ENCODE measurements at regions not wholly inside any gene's neighbourhood (a gene's known extent, or its start where the extent isn't known, plus 50 kb on each side); places are given as distances from the start of the nearest gene placed in this dataset.

DNA sequence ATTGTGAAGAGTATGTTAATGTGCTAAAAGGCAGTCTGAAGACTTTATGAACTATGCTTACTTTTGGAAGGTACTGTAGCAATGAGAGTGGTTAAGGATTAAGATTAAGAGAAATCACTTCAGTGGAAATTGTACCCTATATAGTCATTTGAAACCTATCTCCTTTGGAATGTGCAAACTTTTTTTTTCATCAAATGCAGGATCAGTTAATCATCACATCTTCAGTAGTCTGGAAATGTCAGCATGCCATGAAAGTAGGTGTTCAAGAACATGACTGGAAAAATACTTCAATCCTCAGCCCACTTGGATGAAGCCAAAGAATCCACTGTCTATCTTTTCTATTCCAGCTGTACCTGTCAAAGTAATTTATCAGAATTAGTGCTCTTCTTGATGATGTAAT lies 157.8 kb upstream of the TMEM161B start:
- Histone ChIP-seq H3K27me3 (replicated peaks in 1 of 4; ENCODE audit: control insufficient read depth in 3 of 4, extremely low read depth in 1 of 4, insufficient read depth in 3 of 4, low read length in 3 of 4) (no peaks in the 10 kb centered on the region), H2BK5ac (ENCODE audit: low read depth, low read length) (no peak overlapping the region), H4K5ac (ENCODE audit: insufficient read length, low read depth, low read length) (no peak overlapping the region), H3K4me2 (ENCODE audit: insufficient read depth in 1 of 2, low read depth in 2 of 2, low read length in 2 of 2) (no peak overlapping the region), H3K27ac (ENCODE audit: low read depth, low read length) (no peak overlapping the region), H4K91ac (replicated peaks; ENCODE audit: insufficient read length, low read length) (no peak overlapping the region), H3K79me1 (ENCODE audit: low read depth, low read length) (no peaks in the 10 kb centered on the region), H2AFZ (ENCODE audit: low read length) (no peak overlapping the region), H3K23ac (ENCODE audit: insufficient read length) (no peak overlapping the region), H3K9ac (replicated peaks in 1 of 4; ENCODE audit: extremely low read depth in 1 of 4, low read depth in 3 of 4, low read length in 3 of 4) (no peak overlapping the region), H3K23me2 (ENCODE audit: low read depth, low read length) (no peaks in the 10 kb centered on the region; the same call in 1 of the 2 replicates), H3K18ac (ENCODE audit: extremely low read depth, low read length) (no peak overlapping the region), H3K79me2 (ENCODE audit: control insufficient read depth in 1 of 2, insufficient read depth in 2 of 2, low read length in 2 of 2) (no peaks in the 10 kb centered on the region), H3K36me3 (ENCODE audit: control insufficient read depth in 2 of 4, insufficient read depth in 4 of 4, low read length in 3 of 4) (no peaks in the 10 kb centered on the region), H3K9me3 (ENCODE audit: insufficient read depth in 2 of 2, low read depth in 1 of 2, low read length in 1 of 2) (no peaks in the 10 kb centered on the region), H3K4ac (replicated peaks; ENCODE audit: insufficient read length, low read depth, low read length) (no peak overlapping the region), H3K4me1 (replicated peaks in 1 of 4; ENCODE audit: control insufficient read depth in 3 of 4, insufficient read depth in 4 of 4, low read length in 3 of 4) (no peaks in the 10 kb centered on the region; a peak in 1 of 7 replicates), H3K56ac (replicated peaks; ENCODE audit: insufficient read length, low read depth, low read length) (no peak overlapping the region), H2BK120ac (replicated peaks; ENCODE audit: low read depth, low read length) (no peak overlapping the region), H4K8ac (ENCODE audit: extremely low read depth, insufficient read depth, low read length) (no peak overlapping the region), H3K4me3 (ENCODE audit: extremely low read depth in 1 of 4, insufficient read depth in 2 of 4, low read depth in 3 of 4, low read length in 4 of 4) (no peak overlapping the region), H3K14ac (ENCODE audit: insufficient read length) (no peak overlapping the region), H4K20me1 (replicated peaks in 1 of 2; ENCODE audit: control insufficient read depth in 1 of 2, insufficient read depth in 2 of 2, low read length in 2 of 2) (no peaks in the 10 kb centered on the region), H2BK20ac (ENCODE audit: low read length) (no peak overlapping the region), H2AK5ac (ENCODE audit: low read depth, low read length) (no peak overlapping the region), H2BK15ac (ENCODE audit: low read length) (no peak overlapping the region), H2BK12ac (ENCODE audit: low read depth, low read length) (no peak overlapping the region)
- ChIA-PET CTCF (ENCODE audit: partially characterized antibody) (no interaction called here), POLR2A (ENCODE audit: partially characterized antibody) (no interaction called here)
- FAIRE-seq, result no peak
- no peak for DNase-seq (ENCODE audit: low read depth in 1 of 2, low spot score in 2 of 2)
- TF ChIP-seq CBX8 (IDR thresholded peaks at IDR 0.05; ENCODE audit: borderline replicate concordance, low read depth, low read length) (no peak), YY1 (IDR thresholded peaks at IDR 0.05; ENCODE audit: low read depth, low read length) (no peak), JUND (IDR thresholded peaks at IDR 0.05; ENCODE audit: low read length) (no peak), PHF8 (conservative IDR thresholded peaks at IDR 0.05; ENCODE audit: low read depth, low read length) (no peak), RXRA (IDR thresholded peaks at IDR 0.05; ENCODE audit: insufficient read depth, low read depth, low read length) (no peak), CREB1 (IDR thresholded peaks at IDR 0.05) (no peak), KDM1A (IDR thresholded peaks at IDR 0.05; ENCODE audit: borderline replicate concordance, low read length) (no peak), ASH2L (IDR thresholded peaks at IDR 0.05; ENCODE audit: low read length) (no peak)
- TF ChIP-seq, protein P1, sequence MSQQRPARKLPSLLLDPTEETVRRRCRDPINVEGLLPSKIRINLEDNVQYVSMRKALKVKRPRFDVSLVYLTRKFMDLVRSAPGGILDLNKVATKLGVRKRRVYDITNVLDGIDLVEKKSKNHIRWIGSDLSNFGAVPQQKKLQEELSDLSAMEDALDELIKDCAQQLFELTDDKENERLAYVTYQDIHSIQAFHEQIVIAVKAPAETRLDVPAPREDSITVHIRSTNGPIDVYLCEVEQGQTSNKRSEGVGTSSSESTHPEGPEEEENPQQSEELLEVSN (IDR thresholded peaks at IDR 0.05), result no peak
- TF ChIP-seq, protein P2, sequence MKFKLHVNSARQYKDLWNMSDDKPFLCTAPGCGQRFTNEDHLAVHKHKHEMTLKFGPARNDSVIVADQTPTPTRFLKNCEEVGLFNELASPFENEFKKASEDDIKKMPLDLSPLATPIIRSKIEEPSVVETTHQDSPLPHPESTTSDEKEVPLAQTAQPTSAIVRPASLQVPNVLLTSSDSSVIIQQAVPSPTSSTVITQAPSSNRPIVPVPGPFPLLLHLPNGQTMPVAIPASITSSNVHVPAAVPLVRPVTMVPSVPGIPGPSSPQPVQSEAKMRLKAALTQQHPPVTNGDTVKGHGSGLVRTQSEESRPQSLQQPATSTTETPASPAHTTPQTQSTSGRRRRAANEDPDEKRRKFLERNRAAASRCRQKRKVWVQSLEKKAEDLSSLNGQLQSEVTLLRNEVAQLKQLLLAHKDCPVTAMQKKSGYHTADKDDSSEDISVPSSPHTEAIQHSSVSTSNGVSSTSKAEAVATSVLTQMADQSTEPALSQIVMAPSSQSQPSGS (IDR thresholded peaks at IDR 0.05; ENCODE audit: low read length), result no peak
- TF ChIP-seq, protein P3, sequence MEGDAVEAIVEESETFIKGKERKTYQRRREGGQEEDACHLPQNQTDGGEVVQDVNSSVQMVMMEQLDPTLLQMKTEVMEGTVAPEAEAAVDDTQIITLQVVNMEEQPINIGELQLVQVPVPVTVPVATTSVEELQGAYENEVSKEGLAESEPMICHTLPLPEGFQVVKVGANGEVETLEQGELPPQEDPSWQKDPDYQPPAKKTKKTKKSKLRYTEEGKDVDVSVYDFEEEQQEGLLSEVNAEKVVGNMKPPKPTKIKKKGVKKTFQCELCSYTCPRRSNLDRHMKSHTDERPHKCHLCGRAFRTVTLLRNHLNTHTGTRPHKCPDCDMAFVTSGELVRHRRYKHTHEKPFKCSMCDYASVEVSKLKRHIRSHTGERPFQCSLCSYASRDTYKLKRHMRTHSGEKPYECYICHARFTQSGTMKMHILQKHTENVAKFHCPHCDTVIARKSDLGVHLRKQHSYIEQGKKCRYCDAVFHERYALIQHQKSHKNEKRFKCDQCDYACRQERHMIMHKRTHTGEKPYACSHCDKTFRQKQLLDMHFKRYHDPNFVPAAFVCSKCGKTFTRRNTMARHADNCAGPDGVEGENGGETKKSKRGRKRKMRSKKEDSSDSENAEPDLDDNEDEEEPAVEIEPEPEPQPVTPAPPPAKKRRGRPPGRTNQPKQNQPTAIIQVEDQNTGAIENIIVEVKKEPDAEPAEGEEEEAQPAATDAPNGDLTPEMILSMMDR (IDR thresholded peaks at IDR 0.05; ENCODE audit: control extremely low read depth in 1 of 3, insufficient read depth in 1 of 3, low read depth in 1 of 3, low read length in 3 of 3), result no peak
